ENCODE measurements at regions not wholly inside any gene's neighbourhood (a gene's known extent, or its start where the extent isn't known, plus 50 kb on each side); places are given as distances from the start of the nearest gene placed in this dataset.

DNA sequence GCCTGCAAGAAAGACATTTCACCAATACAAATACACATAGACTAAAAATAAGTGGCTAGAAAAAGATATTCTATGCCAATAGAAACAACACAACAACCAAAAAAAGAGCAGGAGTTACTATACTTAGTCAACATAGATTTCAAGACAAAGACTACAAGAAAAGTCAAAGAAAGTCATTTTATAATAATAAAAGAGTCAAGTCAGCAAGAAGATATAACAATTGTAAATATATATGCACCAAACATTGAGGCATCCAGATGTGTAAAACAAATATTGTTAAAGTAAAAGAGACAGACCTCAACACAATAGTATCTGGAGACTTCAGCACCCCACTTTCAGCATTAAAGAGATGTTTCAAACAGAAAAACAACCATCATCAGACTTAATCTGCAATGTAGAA, 104.6 kb downstream of the AMY1C start:
- DNase-seq, result no peak

GRCh38 chr1:103859721-103860120, 110.0 kb downstream of the AMY1C start:
- no peak for DNase-seq

DNA sequence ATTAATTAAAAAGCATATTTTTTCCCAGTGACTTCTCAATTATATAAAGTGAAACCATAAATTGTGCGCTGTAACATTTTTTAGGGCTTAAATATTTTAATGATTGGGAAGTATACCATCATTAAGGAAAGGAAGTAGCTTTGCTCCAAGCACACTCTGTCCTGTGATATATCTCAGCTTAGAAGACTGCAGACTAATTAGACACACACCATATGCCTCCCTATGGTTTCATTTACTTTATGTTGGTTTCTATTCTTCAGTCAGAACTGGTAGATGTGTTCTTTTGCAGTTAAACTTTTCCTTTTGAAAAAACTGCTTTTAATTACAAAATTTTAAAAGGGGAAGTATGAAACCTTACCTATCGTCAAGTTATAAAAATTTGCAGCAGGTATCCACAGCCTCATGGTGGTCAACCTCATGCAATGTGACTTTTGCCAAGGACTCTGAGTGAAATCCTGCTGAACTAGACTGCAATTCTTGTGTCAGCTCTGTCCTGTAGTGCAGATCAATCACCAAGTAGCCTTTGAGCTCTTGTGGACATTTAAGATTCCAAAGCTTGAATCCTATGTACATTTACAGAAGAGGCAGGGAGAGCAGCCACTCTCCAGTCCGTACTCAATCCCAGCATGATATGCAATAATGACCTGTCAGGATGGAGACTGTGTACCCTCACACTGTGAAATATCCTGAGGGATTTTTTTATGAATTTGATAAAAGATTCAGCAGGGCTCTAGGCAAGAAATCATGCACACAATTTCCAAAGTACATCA, 149.1 kb downstream of the AMY1C start:
- no peak for DNase-seq

GRCh38 chr1:103900005-103900404, 150.3 kb downstream of the AMY1C start:
- DNase-seq, result no peak

- no peak for DNase-seq
These were observed 151.4 kb downstream of the AMY1C start for GRCh38 chr1:103901072-103901471.

DNA sequence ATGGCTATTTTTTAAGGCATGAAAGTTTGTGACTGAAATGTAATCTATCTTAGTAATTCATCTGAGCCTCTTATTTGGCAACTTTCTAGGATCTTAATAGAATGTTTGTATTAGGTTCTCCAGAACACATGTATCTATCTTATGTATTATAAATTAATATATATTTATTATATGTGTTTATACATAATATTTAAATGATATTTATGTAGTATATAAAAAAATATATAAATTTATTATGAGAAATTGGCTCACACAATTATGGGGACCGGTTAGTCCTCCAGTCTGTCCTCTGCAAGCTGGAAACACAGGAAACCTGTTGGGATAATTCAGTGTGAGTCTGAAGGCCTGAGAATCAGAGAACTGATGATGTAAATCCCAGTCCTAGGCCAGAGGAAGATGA, 155.7 kb downstream of the AMY1C start:
- DNase-seq, result no peak

- no peak for DNase-seq
These were observed 161.8 kb downstream of the AMY1C start for GRCh38 chr1:103911450-103911849.

GRCh38 chr1:103917795-103918194, 168.1 kb downstream of the AMY1C start:
- DNase-seq, result no peak

DNA sequence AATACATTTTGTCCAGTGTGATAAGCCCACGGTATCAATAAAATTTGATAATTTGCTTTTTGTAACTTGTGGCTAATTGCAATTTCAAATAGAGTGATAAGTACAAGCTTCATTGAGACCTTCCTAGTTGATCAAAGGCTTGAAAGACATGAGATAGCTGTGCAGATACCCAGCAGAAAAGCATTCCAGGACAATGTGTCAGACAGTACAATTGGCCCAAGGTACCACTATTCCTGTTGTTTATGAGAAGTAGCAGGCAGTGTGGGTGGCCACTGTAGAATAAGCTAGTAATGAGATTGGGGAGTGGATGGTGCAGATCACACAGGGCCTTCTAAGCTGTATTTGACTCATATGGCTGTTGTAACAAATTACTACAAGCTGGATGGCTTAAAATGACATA, 182.2 kb downstream of the AMY1C start:
- no peak for DNase-seq

GRCh38 chr1:103937763-103938357, 188.2 kb downstream of the AMY1C start:
- no peak for DNase-seq

DNA sequence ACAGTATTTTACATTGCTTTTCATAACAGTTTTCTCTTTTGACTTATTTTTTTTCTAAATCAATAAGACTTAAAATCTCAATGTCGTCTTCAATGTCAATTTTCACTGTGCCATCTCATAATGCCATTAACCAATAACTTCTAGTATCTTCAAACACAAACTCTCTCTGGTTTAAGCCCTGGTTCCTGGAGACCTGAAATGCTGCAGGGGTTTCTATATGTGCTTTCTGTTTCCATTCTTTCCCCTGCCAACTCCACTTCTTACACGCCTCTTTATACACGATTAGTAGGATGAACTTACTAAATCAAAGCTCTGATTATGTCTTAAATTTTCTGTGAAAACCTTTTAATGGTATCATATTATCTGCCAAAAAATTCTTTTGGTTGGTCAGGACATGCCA, 191.4 kb downstream of the AMY1C start:
- no peak for DNase-seq

- DNase-seq, result no peak
These were observed 192.3 kb downstream of the AMY1C start for GRCh38 chr1:103942029-103942428.

DNA sequence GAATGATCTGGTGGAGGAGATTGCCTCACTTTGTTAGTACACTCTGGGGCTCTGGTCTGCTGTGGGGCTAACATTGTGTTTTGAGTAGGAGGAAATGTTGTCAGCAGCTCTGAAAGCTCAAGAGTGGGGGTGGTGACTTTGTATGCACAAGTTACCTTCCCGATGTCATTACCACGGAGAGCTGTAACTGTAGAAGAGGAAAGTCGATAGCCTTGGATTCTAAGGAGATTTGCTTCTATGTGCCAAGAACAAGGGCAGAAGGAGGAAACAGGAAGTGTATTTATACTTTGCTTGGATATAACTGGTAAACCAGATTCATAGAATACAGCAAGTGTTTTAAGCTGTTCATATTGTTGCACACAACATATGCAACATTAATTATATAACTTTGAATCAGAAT, 196.1 kb downstream of the AMY1C start:
- no peak for DNase-seq

GRCh38 chr1:103948526-103948925, 198.8 kb downstream of the AMY1C start:
- DNase-seq, result no peak

DNA sequence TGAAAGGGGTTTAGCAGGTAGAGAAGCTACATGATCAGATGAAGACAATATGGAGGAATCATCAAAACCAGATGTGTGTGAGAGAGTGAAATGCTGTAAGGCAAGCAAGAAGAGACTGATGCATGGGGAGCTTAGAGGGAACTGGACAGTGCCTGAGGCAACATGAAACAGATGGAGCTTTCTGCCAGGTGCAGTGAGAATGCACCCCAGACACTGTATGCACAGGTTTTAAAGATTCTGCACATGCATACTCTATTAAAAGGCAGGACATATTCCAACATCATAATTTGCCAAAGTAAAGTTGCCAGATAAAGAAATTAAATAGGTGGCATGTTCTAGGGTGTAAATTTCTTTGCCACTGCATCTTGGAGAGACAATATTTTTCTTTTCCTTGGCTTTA, 200.1 kb downstream of the AMY1C start:
- DNase-seq, result no peak

GRCh38 chr1:103953386-103953785, 203.7 kb downstream of the AMY1C start:
- DNase-seq, result no peak

GRCh38 chr1:103958699-103959098, 209.0 kb downstream of the AMY1C start:
- no peak for DNase-seq

DNA sequence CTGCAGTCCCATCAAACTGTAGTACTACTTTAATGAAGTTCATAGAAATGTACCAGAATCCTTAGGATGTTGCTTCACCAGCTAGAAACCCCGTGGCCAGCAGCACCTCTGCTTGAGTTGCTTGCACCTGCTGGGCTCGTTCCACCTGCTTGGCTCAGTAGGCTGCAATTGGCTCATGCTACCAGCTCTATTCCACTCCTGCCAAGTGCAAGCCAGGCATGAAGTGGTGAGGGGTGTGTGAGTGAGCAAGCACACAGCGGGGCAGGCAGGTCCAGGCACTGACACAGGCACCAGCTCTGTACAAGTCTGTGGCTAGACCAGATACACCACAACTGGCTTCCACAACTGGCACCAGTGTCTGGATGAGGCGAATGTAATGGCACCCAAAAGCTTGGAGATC, 209.9 kb downstream of the AMY1C start:
- DNase-seq, result no peak

GRCh38 chr1:103960045-103960444, 210.3 kb downstream of the AMY1C start:
- DNase-seq, result no peak

DNA sequence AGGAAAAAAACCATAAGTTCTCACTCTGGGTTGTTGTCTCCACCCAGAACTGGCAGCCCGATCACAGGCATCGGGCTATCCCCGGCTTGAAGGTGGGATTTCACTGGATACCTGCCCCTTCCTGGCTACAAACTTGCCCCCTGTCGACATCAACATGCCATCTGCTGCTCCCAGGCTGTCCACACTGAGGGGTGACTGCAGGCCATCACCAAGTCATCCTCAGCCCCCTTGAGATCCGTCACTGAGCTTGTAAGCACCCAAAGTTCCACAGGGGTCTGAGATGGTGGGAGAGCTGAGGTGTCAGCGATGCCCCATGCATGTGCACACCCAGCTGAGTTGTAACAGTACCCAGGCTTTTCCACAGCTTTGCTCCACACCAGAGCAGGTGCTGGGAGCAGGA, 211.0 kb downstream of the AMY1C start:
- DNase-seq, result no peak

- no peak for DNase-seq
These were observed 237.1 kb downstream of the AMY1C start for GRCh38 chr1:103986792-103987191.

DNA sequence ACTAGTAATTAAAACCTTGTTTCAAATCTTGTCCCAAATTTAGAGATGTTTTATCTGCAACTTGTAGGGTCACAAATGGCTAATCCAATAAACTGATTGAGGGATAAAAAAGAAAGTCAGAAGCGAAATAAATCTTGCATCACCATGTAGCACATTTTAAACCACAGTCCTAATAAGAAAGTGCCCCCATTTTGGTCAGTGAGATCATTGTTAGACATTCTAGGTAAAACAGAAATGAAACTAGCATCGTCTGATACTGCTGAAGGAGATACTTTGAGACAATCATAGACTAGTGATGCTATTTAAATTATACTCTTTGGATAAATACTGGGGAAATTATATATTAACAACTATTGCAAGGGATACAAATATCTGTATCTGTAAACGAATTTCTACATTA, 247.9 kb downstream of the AMY1C start:
- DNase-seq, result no peak

DNA sequence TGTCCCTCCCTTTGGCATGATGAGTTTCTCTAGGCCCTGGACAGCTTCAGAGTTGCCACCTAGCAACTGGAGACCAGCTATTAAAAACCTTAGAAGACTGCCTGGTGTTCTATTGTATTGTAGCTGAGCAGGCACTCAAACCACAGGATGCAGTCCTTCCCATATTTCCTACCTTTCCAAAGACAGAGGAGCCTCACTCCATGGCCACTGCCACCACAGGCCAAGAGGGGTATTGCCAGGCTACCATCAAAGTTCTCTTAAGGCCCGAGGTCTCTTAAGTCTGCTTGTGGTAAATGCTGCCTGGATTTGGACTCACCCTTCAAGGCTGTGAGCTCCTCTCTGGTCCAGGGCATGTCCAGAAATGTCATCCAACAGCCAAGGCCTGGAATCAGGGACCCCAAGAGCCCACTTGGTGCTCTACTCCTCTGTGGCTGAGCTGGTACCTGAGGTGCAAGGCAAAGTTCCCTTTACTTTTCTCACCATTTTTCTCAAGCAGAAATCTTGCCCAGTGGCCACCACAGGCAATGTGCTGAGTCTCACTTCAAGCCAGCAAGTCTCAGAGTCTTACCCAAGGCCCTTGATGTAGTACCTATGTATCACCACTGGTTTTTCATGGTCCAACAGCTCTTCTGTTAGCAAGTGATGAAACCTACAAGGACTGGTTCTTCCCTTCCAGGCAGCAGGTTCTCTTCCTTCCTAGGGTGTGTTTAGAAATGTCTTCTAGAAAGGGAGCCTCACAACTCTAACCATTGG, 269.4 kb downstream of the AMY1C start:
- no peak for DNase-seq

DNA sequence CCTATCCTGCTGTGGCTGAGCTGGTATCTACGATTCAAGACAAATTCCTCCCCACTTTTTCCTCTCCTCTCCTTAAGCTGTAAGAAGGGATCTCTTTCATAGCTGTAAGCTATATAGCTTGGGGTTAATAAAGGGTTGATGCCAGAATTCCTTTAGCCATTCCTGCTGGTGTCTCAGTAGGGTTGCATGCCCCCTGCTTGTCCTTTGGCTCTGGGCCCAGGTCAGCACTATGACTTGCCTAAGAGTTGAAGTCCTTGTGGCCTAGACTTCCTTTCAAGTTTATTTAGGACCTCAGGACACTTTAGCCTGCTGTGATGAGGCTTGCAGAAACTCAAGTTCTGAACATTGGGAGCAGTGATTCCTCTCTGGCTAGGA, 270.0 kb downstream of the AMY1C start:
- no peak for DNase-seq
